HepG2 (cell line): ENCODE measurements at regions not wholly inside any gene's neighbourhood (a gene's known extent, or its start where the extent isn't known, plus 50 kb on each side); places are given as distances from the start of the nearest gene placed in this dataset.

Experiments
- AGO1 ChIP-seq: fragments of 200-400 bp; formaldehyde crosslinking; IDR thresholded peaks from 2 replicates; pipeline ENCODE4 v1.6.1; 2017; ENCODE audit warnings: mild to moderate bottlenecking, low read depth, low read length, moderate library complexity; ENCODE audit not compliant: poor library complexity, severe bottlenecking
- ARID5B ChIP-seq: IDR thresholded peaks from 2 replicates; pipeline ENCODE4 v1.4.0; 2020; ENCODE audit warnings: mild to moderate bottlenecking, missing genetic modification reagents
- ETS1 ChIP-seq: sonication (generic); formaldehyde crosslinking; IDR thresholded peaks from 2 replicates; pipeline ENCODE4 v1.4.0; 2020; ENCODE audit warnings: missing genetic modification reagents
- FOXJ3 ChIP-seq: sonication (generic); formaldehyde crosslinking; IDR thresholded peaks from 2 replicates; pipeline ENCODE4 v1.4.0; 2020; ENCODE audit warnings: missing genetic modification reagents, mild to moderate bottlenecking, borderline replicate concordance
- FOXO1 ChIP-seq: sonication (generic); formaldehyde crosslinking; IDR thresholded peaks from 2 replicates; pipeline ENCODE4 v1.4.0; 2020; ENCODE audit warnings: missing genetic modification reagents
- HDAC2 ChIP-seq: sonication (generic); formaldehyde crosslinking; IDR thresholded peaks from 2 replicates; pipeline ENCODE4 v1.4.0; 2020; ENCODE audit warnings: missing genetic modification reagents
- HMG20B ChIP-seq: conservative IDR thresholded peaks from 2 replicates; pipeline ENCODE4 v1.6.1; 2016; ENCODE audit warnings: missing genetic modification reagents, missing compliant biosample characterization
- HOMEZ ChIP-seq: IDR thresholded peaks from 2 replicates; pipeline ENCODE4 v1.6.1; 2016; ENCODE audit warnings: low read depth
- HOXA3 ChIP-seq: sonication (generic); formaldehyde crosslinking; IDR thresholded peaks from 2 replicates; pipeline ENCODE4 v1.5.0; 2020; ENCODE audit warnings: missing genetic modification reagents
- MYPOP ChIP-seq: sonication (generic); formaldehyde crosslinking; IDR thresholded peaks from 2 replicates; pipeline ENCODE4 v1.8.1; 2023; ENCODE audit warnings: mild to moderate bottlenecking, moderate library complexity, missing genetic modification reagents
- NFYC ChIP-seq: IDR thresholded peaks from 2 replicates; pipeline ENCODE4 v1.6.1; 2016; ENCODE audit warnings: missing genetic modification reagents, missing compliant biosample characterization
- PITX1 ChIP-seq: sonication (generic); formaldehyde crosslinking; IDR thresholded peaks from 2 replicates; pipeline ENCODE4 v1.5.1; 2020; ENCODE audit warnings: mild to moderate bottlenecking, missing genetic modification reagents
- PRDM15 ChIP-seq: sonication (generic); formaldehyde crosslinking; IDR thresholded peaks from 2 replicates; pipeline ENCODE4 v1.4.0; 2020; ENCODE audit warnings: missing genetic modification reagents
- RAD21 ChIP-seq: fragments of 450-650 bp; formaldehyde crosslinking; IDR thresholded peaks from 2 replicates; pipeline ENCODE4 v1.5.0; 2020; ENCODE audit warnings: mild to moderate bottlenecking
- RARA ChIP-seq: IDR thresholded peaks from 2 replicates; pipeline ENCODE4 v1.6.1; 2016; ENCODE audit warnings: missing genetic modification reagents, missing compliant biosample characterization
- SKI ChIP-seq: fragments of 450-650 bp; IDR thresholded peaks from one replicate; pipeline ENCODE4 v1.6.1; 2018; ENCODE audit warnings: mild to moderate bottlenecking; ENCODE audit not compliant: partially characterized antibody
- YY1 ChIP-seq: IDR thresholded peaks from 2 replicates; pipeline ENCODE4 v1.6.1; 2011; ENCODE audit warnings: low read length, low read depth, moderate library complexity, mild to moderate bottlenecking; ENCODE audit not compliant: insufficient read depth, insufficient replicate concordance
- ZKSCAN5 ChIP-seq: sonication (generic); formaldehyde crosslinking; IDR thresholded peaks from 2 replicates; pipeline ENCODE4 v1.5.1; 2020; ENCODE audit warnings: mild to moderate bottlenecking, missing genetic modification reagents
- ZNF678 ChIP-seq: sonication (generic); formaldehyde crosslinking; IDR thresholded peaks from 2 replicates; pipeline ENCODE4 v1.4.0; 2020; ENCODE audit warnings: mild to moderate bottlenecking, missing genetic modification reagents
- ZNF891 ChIP-seq: sonication (generic); formaldehyde crosslinking; IDR thresholded peaks from 2 replicates; pipeline ENCODE4 v1.5.0; 2020; ENCODE audit warnings: mild to moderate bottlenecking, missing genetic modification reagents

- TF ChIP-seq MYPOP (no peak), ETS1 (CRISPR knock-in tag) (no peak), RAD21 (no peak), YY1 (no peak), ZKSCAN5 (no peak), HOMEZ (CRISPR knock-in tag) (peak; percentile 74; the same call in 1 of the 2 replicates), HOXA3 (CRISPR knock-in tag) (0 out of 2 replicates have a peak, but pooled peaks have one; percentile 12), PRDM15 (CRISPR knock-in tag) (no peak), PITX1 (CRISPR knock-in tag) (0 out of 2 replicates have a peak, but pooled peaks have one; percentile 16), AGO1 (no peak), NFYC (no peak), ZNF678 (CRISPR knock-in tag) (no peak), HDAC2 (CRISPR knock-in tag) (peak; percentile 73; the same call in 1 of the 2 replicates), ARID5B (CRISPR knock-in tag) (peak; percentile 85), FOXJ3 (CRISPR knock-in tag) (no peak), FOXO1 (CRISPR knock-in tag) (peak; percentile 38; the same call in 1 of the 2 replicates), HMG20B (CRISPR knock-in tag) (peak; percentile 72; the same call in 1 of the 2 replicates), RARA (CRISPR knock-in tag) (peak; percentile 75), SKI (peak; percentile 79), ZNF891 (CRISPR knock-in tag) (no peak)
Observed at GRCh38 chr14:53842938-53843337, 113.7 kb downstream of the BMP4 start (continued).
